ENCODE measurements at regions not wholly inside any gene's neighbourhood (a gene's known extent, or its start where the extent isn't known, plus 50 kb on each side); places are given as distances from the start of the nearest gene placed in this dataset.

- TF ChIP-seq CTCF (conservative IDR thresholded peaks at IDR 0.05) = no peak
- TF ChIP-seq ZFX (IDR thresholded peaks at IDR 0.05) = no peak
- no peak overlapping the region for H3K27ac ChIP-seq
Measured at GRCh38 chr21:26784974-26785373, 60.2 kb downstream of the ADAMTS1 start.

GRCh38 chr21:26783466-26784195 lies 61.6 kb downstream of the ADAMTS1 start:
- H3K27ac ChIP-seq = no peak overlapping the region
- TF ChIP-seq CTCF (conservative IDR thresholded peaks at IDR 0.05) (no peak), ZFX (IDR thresholded peaks at IDR 0.05) (no peak)

GRCh38 chr21:26782747-26783146 lies 62.5 kb downstream of the ADAMTS1 start:
- TF ChIP-seq CTCF (conservative IDR thresholded peaks at IDR 0.05) = no peak
- TF ChIP-seq ZFX (IDR thresholded peaks at IDR 0.05) = no peak
- no peak overlapping the region for H3K27ac ChIP-seq

- H3K27ac ChIP-seq = no peak overlapping the region
- no peak for TF ChIP-seq CTCF (conservative IDR thresholded peaks at IDR 0.05)
- TF ChIP-seq ZFX (IDR thresholded peaks at IDR 0.05) = no peak
Measured at GRCh38 chr21:26782331-26782730, 62.9 kb downstream of the ADAMTS1 start.

- H3K27ac ChIP-seq = no peak overlapping the region
- TF ChIP-seq CTCF (conservative IDR thresholded peaks at IDR 0.05) (no peak), ZFX (IDR thresholded peaks at IDR 0.05) (no peak)
Measured at GRCh38 chr21:26781331-26781730, 63.9 kb downstream of the ADAMTS1 start.

GRCh38 chr21:26777166-26777565 lies 68.0 kb downstream of the ADAMTS1 start:
- no peak overlapping the region for H3K27ac ChIP-seq
- TF ChIP-seq CTCF (conservative IDR thresholded peaks at IDR 0.05) = no peak
- TF ChIP-seq ZFX (IDR thresholded peaks at IDR 0.05) = no peak

- no peak for TF ChIP-seq CTCF (conservative IDR thresholded peaks at IDR 0.05)
- no peak for TF ChIP-seq ZFX (IDR thresholded peaks at IDR 0.05)
- H3K27ac ChIP-seq = no peak overlapping the region
Measured at GRCh38 chr21:26776310-26777021, 68.7 kb downstream of the ADAMTS1 start.

Measured in C4-2B (cell line).